ENCODE measurements at regions not wholly inside any gene's neighbourhood (a gene's known extent, or its start where the extent isn't known, plus 50 kb on each side); places are given as distances from the start of the nearest gene placed in this dataset.
"Not testable (repeated sequence)": the region's sequence is repeated elsewhere in the genome, so short reads cannot be mapped to it uniquely, and the experiment has no call there.

- Mint-ChIP-seq H3K27ac (ENCODE audit: unreplicated experiment) (no peak overlapping the region), H3K4me3 (ENCODE audit: unreplicated experiment) (no peak overlapping the region), H3K36me3 (ENCODE audit: unreplicated experiment) (no peaks in the 10 kb centered on the region), H3K27me3 (ENCODE audit: unreplicated experiment) (no peaks in the 10 kb centered on the region), H3K9me3 (ENCODE audit: unreplicated experiment) (no peaks in the 10 kb centered on the region), H3K4me1 (ENCODE audit: unreplicated experiment) (peaks cover 2% of the 10 kb centered on the region)
- no peak for TF ChIP-seq CTCF (IDR thresholded peaks at IDR 0.05)
- no peak for DNase-seq (ENCODE audit: extremely low spot score, unreplicated experiment)
Measured at GRCh38 chr7:84912993-84913635, 273.7 kb downstream of the SEMA3D start.

- no peak for TF ChIP-seq CTCF (IDR thresholded peaks at IDR 0.05)
- H3K27ac Mint-ChIP-seq (ENCODE audit: unreplicated experiment): no peak overlapping the region
- no peaks in the 10 kb centered on the region for H3K27me3 Mint-ChIP-seq (ENCODE audit: unreplicated experiment)
- peaks cover 2% of the 10 kb centered on the region for H3K4me1 Mint-ChIP-seq (ENCODE audit: unreplicated experiment)
- H3K36me3 Mint-ChIP-seq (ENCODE audit: unreplicated experiment): no peaks in the 10 kb centered on the region
- no peak for DNase-seq (ENCODE audit: extremely low spot score, unreplicated experiment)
- H3K9me3 Mint-ChIP-seq (ENCODE audit: unreplicated experiment): no peaks in the 10 kb centered on the region
- no peak overlapping the region for H3K4me3 Mint-ChIP-seq (ENCODE audit: unreplicated experiment)
Measured at GRCh38 chr7:84912537-84912936, 274.3 kb downstream of the SEMA3D start.

GRCh38 chr7:84912018-84912417 lies 274.8 kb downstream of the SEMA3D start:
- Mint-ChIP-seq H3K9me3 (ENCODE audit: unreplicated experiment) (no peaks in the 10 kb centered on the region), H3K36me3 (ENCODE audit: unreplicated experiment) (no peaks in the 10 kb centered on the region), H3K27ac (ENCODE audit: unreplicated experiment) (no peak overlapping the region), H3K4me1 (ENCODE audit: unreplicated experiment) (peaks cover 2% of the 10 kb centered on the region), H3K4me3 (ENCODE audit: unreplicated experiment) (no peak overlapping the region), H3K27me3 (ENCODE audit: unreplicated experiment) (no peaks in the 10 kb centered on the region)
- TF ChIP-seq CTCF (IDR thresholded peaks at IDR 0.05): no peak
- DNase-seq (ENCODE audit: extremely low spot score, unreplicated experiment): no peak

- no peaks in the 10 kb centered on the region for H3K27me3 Mint-ChIP-seq (ENCODE audit: unreplicated experiment)
- no peak for DNase-seq (ENCODE audit: extremely low spot score, unreplicated experiment)
- H3K4me1 Mint-ChIP-seq (ENCODE audit: unreplicated experiment): peaks cover 2% of the 10 kb centered on the region
- no peaks in the 10 kb centered on the region for H3K36me3 Mint-ChIP-seq (ENCODE audit: unreplicated experiment)
- no peaks in the 10 kb centered on the region for H3K9me3 Mint-ChIP-seq (ENCODE audit: unreplicated experiment)
- TF ChIP-seq CTCF (IDR thresholded peaks at IDR 0.05): no peak
- H3K4me3 Mint-ChIP-seq (ENCODE audit: unreplicated experiment): no peak overlapping the region
- H3K27ac Mint-ChIP-seq (ENCODE audit: unreplicated experiment): no peak overlapping the region
Measured at GRCh38 chr7:84911077-84911476, 275.8 kb downstream of the SEMA3D start.

GRCh38 chr7:84910322-84910721 lies 276.5 kb downstream of the SEMA3D start:
- H3K4me1 Mint-ChIP-seq (ENCODE audit: unreplicated experiment); H3K4me3 Mint-ChIP-seq (ENCODE audit: unreplicated experiment); DNase-seq (ENCODE audit: extremely low spot score, unreplicated experiment); H3K27me3 Mint-ChIP-seq (ENCODE audit: unreplicated experiment); H3K27ac Mint-ChIP-seq (ENCODE audit: unreplicated experiment); H3K9me3 Mint-ChIP-seq (ENCODE audit: unreplicated experiment); H3K36me3 Mint-ChIP-seq (ENCODE audit: unreplicated experiment): not testable (repeated sequence)

All from osteocyte (in vitro differentiated cells).